Activated naive CD8-positive, alpha-beta T cell treated with anti-CD3 and anti-CD28 coated beads, Interleukin-2, amount 10 ng/mL, durations not matched to agents 7 days and 5 days (primary cell): ENCODE measurements at regions not wholly inside any gene's neighbourhood (a gene's known extent, or its start where the extent isn't known, plus 50 kb on each side); places are given as distances from the start of the nearest gene placed in this dataset.
"Not testable (repeated sequence)": the region's sequence is repeated elsewhere in the genome, so short reads cannot be mapped to it uniquely, and the experiment has no call there.

ENCODE experiments used
- ATAC-seq: fragments of 150-1000 bp; cut with Tn5 transposase; one replicate; pipeline ENCODE4 v1.10.0; 2021; ENCODE audit warnings: low read depth, moderate library complexity
- POLR2A ChIA-PET: fragments of 350-600 bp; sonication (Branson Sonifier 250); formaldehyde crosslinking; loops from one replicate; lab custom pipeline; 2021; ENCODE audit warnings: antibody characterized with exemption; lab: Charles Lee
- DNase-seq: peaks from one replicate; pipeline ENCODE4 v3.0.0; 2021
- H3K27ac Mint-ChIP-seq: one replicate; pipeline ENCODE4 v1.8.0; 2022; ENCODE audit warnings: mild to moderate bottlenecking, mixed read lengths
- H3K27me3 Mint-ChIP-seq: one replicate; pipeline ENCODE4 v1.8.0; 2022; ENCODE audit warnings: mild to moderate bottlenecking, moderate library complexity, mixed read lengths
- H3K36me3 Mint-ChIP-seq: one replicate; pipeline ENCODE4 v1.8.0; 2021; ENCODE audit warnings: mild to moderate bottlenecking, mixed read lengths
- H3K4me1 Mint-ChIP-seq: one replicate; pipeline ENCODE4 v1.8.0; 2021; ENCODE audit warnings: mixed read lengths
- H3K4me3 Mint-ChIP-seq: one replicate; pipeline ENCODE4 v1.8.0; 2022; ENCODE audit warnings: mild to moderate bottlenecking, moderate library complexity, mixed read lengths
- H3K9me3 Mint-ChIP-seq: one replicate; pipeline ENCODE4 v1.8.0; 2021; ENCODE audit warnings: mixed read lengths

DNA sequence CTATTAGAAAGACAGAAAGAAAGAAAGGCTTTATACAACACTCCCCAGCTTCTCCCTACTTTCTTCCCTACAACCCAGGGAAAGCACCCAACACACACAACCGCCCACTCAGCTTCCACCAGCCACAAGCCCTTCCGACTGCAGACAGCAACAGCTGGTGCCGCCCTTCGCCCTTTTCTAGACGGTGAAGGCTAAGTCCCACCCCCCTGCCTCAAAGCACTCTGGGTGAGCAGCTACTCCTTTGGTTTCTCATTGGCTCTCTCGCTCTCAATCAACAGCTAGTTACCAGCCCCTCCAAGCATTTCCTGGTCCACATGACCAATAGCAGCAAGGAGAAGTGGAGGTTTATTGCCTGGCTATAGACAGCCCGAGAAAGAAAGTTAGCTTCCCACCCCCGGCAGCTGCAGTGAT is 230.1 kb upstream of the MOCS1 start:
- ATAC-seq (no peak), DNase-seq (no peak)
- POLR2A ChIA-PET = no interaction called here
- no peak overlapping the region for H3K27ac Mint-ChIP-seq
- no peaks in the 10 kb centered on the region for H3K9me3 Mint-ChIP-seq
- no peak overlapping the region for H3K4me3 Mint-ChIP-seq
- no peaks in the 10 kb centered on the region for H3K4me1 Mint-ChIP-seq
- no peaks in the 10 kb centered on the region for H3K36me3 Mint-ChIP-seq
- H3K27me3 Mint-ChIP-seq = peaks cover 2% of the 10 kb centered on the region

DNA sequence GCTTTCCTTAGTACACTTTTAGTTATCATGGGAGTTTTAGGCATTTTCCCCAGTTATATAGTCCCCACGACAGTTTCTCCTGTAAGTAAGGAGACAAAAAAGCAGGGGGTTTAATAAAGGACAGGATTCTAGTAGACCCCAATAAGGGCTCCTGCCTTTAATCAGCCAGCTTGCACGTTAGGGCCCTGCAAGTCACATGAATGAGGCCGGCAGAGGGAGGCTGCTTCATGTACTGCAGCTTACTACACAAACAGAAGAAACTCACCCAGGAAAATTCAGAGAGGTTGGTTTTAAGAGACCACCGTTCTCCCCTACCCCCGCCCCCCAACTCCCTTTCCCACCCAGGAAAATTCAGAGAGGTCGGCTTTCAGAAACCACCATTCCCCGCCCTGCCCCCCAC is 229.7 kb upstream of the MOCS1 start:
- DNase-seq (no peak), ATAC-seq (no peak)
- no peaks in the 10 kb centered on the region for H3K9me3 Mint-ChIP-seq
- POLR2A ChIA-PET = no interaction called here
- H3K27ac Mint-ChIP-seq = no peak overlapping the region
- H3K4me1 Mint-ChIP-seq = no peaks in the 10 kb centered on the region
- H3K4me3 Mint-ChIP-seq = no peak overlapping the region
- peaks cover 2% of the 10 kb centered on the region for H3K27me3 Mint-ChIP-seq
- H3K36me3 Mint-ChIP-seq = no peaks in the 10 kb centered on the region

DNA sequence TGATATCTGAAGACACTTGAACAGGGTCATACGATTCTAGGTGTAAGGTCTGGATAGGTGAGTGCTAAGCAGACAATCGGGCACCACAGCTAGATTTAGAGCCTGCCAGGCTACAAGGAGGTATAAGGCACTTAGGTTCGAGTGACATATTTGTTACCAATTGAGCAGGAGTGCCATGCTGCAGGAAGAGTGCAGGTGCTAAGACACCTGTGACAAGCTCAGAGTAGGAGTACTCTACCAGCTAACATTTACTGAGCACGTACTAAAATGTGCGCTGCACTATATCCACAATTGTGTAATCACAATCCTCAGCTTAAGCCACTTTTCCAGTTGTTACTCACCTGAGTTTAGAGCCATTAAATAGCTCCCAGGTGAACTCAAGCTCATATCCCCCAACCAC is 227.8 kb upstream of the MOCS1 start:
- no peaks in the 10 kb centered on the region for H3K9me3 Mint-ChIP-seq
- no peak overlapping the region for H3K27ac Mint-ChIP-seq
- no peaks in the 10 kb centered on the region for H3K4me1 Mint-ChIP-seq
- no peaks in the 10 kb centered on the region for H3K36me3 Mint-ChIP-seq
- POLR2A ChIA-PET = no interaction called here
- no peak for DNase-seq
- peaks cover 2% of the 10 kb centered on the region for H3K27me3 Mint-ChIP-seq
- ATAC-seq = no peak
- no peak overlapping the region for H3K4me3 Mint-ChIP-seq

DNA sequence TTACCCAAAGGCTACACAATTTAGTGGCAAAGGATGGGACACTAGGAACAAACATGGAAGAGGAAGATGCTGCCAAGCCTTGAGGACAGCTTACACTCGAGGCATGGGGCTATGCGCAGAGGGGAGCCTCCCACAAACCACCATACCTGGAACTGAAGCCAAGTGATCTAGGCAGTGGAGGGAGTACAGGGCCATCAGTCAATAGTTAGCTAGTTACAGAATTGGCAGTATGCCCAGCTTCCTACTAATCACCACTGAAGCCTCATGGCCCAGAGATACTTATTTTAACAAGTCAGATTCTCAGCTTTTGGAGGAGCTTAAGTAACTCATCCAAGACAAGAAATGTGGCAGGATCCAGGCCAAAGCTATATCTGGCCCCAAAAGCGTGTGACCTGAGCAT is 226.6 kb upstream of the MOCS1 start:
- no peak for DNase-seq
- ATAC-seq = no peak
- Mint-ChIP-seq H3K36me3 (no peaks in the 10 kb centered on the region), H3K4me3 (no peak overlapping the region), H3K4me1 (no peaks in the 10 kb centered on the region), H3K27ac (no peak overlapping the region), H3K27me3 (peaks cover 2% of the 10 kb centered on the region), H3K9me3 (no peaks in the 10 kb centered on the region)
- POLR2A ChIA-PET = no interaction called here

DNA sequence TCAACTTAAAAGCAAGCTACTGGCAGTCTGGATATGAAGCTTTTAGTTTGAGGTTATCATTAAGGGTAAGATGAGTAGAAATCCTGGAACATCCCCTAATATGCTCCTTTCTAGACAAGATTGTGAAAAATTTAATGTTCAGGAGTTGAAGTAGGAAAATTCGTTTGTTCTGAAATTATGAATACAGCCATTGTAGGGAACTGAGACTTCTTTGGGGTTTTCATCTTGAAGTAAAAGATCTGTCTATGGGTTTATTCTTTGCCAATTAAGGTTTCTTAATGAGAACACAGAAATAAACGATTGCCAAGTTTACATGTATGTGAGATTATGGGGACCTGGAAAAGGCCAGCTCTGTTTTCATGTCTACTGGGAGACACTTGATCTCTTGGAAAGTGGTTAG is 225.6 kb upstream of the MOCS1 start:
- H3K27me3 Mint-ChIP-seq = peaks cover 2% of the 10 kb centered on the region
- DNase-seq (no peak), ATAC-seq (no peak)
- POLR2A ChIA-PET = no interaction called here
- no peak overlapping the region for H3K4me3 Mint-ChIP-seq
- no peaks in the 10 kb centered on the region for H3K9me3 Mint-ChIP-seq
- H3K27ac Mint-ChIP-seq = no peak overlapping the region
- H3K4me1 Mint-ChIP-seq = no peaks in the 10 kb centered on the region
- H3K36me3 Mint-ChIP-seq = no peaks in the 10 kb centered on the region

DNA sequence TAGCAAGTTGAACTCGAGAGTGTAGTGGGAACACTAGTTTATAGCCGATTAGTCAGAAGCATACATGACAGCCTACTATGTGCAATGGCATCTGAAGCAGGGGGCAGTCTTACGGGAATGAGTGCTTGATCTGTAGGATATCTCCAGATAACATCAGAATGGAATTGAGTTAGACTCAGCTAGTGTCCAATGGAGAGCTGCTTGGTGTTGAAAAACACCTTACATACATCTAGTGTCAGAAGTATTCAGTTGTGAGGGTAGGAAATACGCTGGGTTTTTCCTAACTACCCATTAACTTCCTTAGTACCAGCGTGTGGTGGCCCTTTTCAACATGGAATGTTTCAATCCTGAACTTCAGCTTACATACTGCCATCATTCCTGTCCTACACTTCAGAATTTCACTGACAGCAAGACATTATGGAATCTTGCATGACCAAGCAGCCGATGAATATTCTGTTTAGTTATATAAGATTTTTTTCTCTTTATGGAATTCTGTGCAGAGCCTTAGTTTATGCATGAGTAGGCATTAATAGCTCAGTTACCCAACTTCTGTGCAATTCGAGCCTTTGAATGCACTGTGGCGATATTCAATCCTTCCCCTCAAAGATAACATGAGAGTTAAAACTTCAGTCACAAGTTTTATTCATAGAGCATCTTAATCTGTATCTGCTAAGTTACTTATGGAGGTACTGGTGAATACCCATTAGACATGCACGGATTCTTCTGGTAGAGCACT is 218.6 kb upstream of the MOCS1 start:
- Mint-ChIP-seq H3K9me3 (no peaks in the 10 kb centered on the region), H3K27ac (no peak overlapping the region), H3K4me1 (no peaks in the 10 kb centered on the region), H3K27me3 (no peaks in the 10 kb centered on the region), H3K4me3 (no peak overlapping the region), H3K36me3 (no peaks in the 10 kb centered on the region)
- ATAC-seq (no peak), DNase-seq (no peak)
- POLR2A ChIA-PET = no interaction called here

DNA sequence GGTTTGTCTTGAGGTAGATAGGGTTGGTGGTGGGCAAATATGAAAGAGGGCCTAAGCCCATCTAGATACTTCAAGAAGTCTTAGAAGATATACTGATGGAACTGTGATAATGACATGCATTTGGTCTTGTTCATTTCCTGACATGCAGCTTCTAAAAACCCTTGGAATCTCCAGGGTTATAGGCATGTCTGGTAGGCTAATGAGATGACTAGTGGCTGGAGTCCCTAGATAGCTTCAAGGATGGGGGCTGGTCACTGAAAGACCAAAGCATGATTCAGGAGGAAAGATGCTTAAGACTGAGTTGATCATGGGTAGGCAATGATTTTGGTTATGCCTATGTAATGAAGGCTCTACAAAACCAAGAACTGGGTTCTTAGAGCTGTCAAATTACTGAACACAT is 217.9 kb upstream of the MOCS1 start:
- no peak overlapping the region for H3K4me3 Mint-ChIP-seq
- POLR2A ChIA-PET = no interaction called here
- H3K27me3 Mint-ChIP-seq = no peaks in the 10 kb centered on the region
- H3K36me3 Mint-ChIP-seq = no peaks in the 10 kb centered on the region
- no peaks in the 10 kb centered on the region for H3K4me1 Mint-ChIP-seq
- DNase-seq (no peak), ATAC-seq (no peak)
- H3K9me3 Mint-ChIP-seq = no peaks in the 10 kb centered on the region
- H3K27ac Mint-ChIP-seq = no peak overlapping the region

DNA sequence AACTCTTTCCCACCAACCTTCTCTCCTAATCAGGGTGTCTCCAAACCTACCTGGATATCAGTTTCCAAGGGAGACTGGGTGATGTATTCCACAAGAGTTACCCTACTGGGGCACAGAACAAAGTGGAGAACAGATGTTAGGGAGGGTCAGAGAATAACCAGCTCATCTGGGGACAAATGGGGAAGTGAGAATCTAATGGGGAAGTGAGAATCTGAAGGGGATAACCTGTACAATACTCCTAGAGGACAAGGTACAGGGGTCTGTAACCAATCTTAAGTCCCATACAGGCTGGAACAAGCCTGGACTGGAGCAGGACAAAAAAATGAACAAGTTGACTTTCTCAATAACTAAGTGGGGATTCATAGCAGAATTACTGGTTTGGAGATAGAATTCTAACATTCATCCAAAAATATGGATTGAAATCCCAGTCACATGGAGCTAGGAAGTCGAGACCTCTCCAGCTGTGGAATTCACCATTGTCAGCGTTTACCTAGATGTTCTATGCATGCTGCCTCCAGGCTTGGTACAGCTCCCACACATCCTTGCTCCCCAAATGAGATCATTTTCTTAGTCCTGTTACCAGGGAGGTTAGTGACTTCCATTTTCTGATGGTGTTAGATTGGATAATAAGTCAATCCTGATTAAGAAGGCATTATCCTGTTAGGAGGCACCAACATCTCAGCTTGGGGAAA is 214.8 kb upstream of the MOCS1 start:
- no peak overlapping the region for H3K27ac Mint-ChIP-seq
- POLR2A ChIA-PET = no interaction called here
- H3K27me3 Mint-ChIP-seq = no peaks in the 10 kb centered on the region
- ATAC-seq = no peak
- no peaks in the 10 kb centered on the region for H3K36me3 Mint-ChIP-seq
- H3K4me1 Mint-ChIP-seq = no peaks in the 10 kb centered on the region
- H3K4me3 Mint-ChIP-seq = no peak overlapping the region
- no peak for DNase-seq
- no peaks in the 10 kb centered on the region for H3K9me3 Mint-ChIP-seq

DNA sequence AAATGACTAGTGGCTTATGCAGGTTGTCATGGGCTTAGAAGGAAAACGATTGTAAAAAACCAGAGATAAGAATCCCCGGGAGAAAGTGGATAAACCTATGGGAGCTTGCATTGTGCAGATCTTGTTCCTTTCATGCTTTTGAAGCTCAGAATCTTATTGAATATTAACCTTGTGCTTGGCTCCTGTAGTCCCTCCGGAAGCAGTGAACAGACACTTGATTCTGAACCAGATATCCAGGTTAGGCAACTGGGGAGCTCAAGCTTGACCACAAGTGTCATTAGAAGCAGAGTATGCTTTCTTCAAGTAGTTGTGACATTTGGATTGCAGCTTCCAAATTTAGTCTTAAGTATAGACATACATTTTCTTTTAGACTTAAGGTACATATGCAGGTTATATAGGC is 212.6 kb upstream of the MOCS1 start:
- Mint-ChIP-seq H3K9me3 (no peaks in the 10 kb centered on the region), H3K27ac (no peak overlapping the region), H3K4me3 (no peak overlapping the region), H3K4me1 (no peaks in the 10 kb centered on the region), H3K36me3 (no peaks in the 10 kb centered on the region), H3K27me3 (no peaks in the 10 kb centered on the region)
- DNase-seq (no peak), ATAC-seq (no peak)
- POLR2A ChIA-PET = no interaction called here

DNA sequence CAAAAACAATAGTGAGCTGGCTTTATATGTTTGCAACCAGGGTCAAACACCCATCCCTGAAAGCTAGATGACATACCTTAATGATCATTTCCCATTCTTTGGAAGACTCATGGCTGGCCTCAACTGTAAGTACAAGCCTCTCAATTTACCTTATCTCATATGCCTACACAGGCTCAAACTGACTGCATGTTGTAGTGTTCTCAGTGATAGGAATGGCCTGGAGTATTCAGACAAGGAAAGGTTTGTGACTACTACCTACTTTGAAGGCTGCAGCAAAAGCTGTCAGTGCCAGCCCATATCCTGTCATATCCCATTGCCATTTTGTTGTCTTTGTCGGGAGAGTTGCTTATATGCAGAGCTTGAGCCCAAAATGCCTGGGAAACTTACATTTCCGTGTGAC is 205.2 kb upstream of the MOCS1 start:
- DNase-seq (no peak), ATAC-seq (no peak)
- Mint-ChIP-seq H3K9me3 (peaks cover 2% of the 10 kb centered on the region), H3K4me1 (no peaks in the 10 kb centered on the region), H3K27ac (no peak overlapping the region), H3K27me3 (no peaks in the 10 kb centered on the region), H3K4me3 (no peak overlapping the region), H3K36me3 (no peaks in the 10 kb centered on the region)
- POLR2A ChIA-PET = no interaction called here

DNA sequence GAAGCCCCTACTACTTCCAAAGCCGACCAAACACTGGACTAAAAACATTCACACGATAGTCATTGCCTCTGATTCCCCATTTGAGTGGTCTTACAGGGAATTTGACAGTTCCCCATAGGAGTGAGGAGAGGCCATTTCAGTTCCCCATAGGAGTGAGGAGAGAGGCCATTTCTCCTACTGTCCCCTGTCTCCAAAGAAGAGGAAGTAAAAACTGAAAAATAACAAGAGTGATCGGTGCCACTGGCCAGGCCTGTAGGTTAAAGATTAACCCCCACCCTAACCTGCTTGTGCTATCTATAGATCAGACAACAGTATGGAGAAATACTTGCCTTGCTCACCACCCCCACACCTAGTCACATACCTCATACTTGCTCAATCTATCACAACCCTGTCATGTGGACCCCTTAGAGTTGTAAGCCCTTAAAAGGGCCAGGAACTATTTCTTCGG is 204.0 kb upstream of the MOCS1 start:
- POLR2A ChIA-PET = no interaction called here
- DNase-seq (no peak), ATAC-seq (no peak)
- Mint-ChIP-seq H3K27me3 (no peaks in the 10 kb centered on the region), H3K4me1 (no peaks in the 10 kb centered on the region), H3K4me3 (no peak overlapping the region), H3K36me3 (no peaks in the 10 kb centered on the region), H3K27ac (no peak overlapping the region), H3K9me3 (peaks cover 2% of the 10 kb centered on the region)

DNA sequence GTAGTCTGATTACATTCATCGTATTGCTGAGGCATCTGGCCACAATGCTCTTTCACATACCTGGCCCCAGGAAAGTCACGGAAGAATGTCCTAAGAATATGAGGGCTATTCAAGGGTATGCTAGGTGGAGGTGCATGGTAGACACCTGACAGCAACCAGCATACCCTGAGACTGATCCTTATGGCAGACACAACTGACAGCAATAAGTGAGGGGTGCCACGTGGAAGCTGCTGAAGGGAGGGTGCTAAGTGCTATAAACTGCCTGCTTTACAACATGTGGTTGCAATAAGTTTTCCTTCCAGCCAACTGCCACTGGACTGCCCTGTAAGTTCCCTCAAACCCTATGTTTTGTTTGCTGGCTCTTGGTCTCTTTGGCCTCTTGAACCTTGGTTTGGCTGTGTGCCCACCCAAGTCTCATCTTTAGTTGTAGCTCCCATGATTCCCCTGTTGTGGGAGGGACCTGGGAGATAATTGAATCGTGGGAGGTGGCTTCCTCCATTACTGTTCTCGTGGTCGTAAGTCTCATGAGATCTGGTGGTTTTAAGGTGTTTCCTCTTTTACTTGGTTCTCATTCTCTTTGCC is 201.3 kb upstream of the MOCS1 start:
- POLR2A ChIA-PET = no interaction called here
- no peaks in the 10 kb centered on the region for H3K27me3 Mint-ChIP-seq
- no peaks in the 10 kb centered on the region for H3K36me3 Mint-ChIP-seq
- ATAC-seq (no peak), DNase-seq (no peak)
- H3K4me1 Mint-ChIP-seq = no peaks in the 10 kb centered on the region
- H3K27ac Mint-ChIP-seq = no peak overlapping the region
- H3K9me3 Mint-ChIP-seq = peaks cover 2% of the 10 kb centered on the region
- H3K4me3 Mint-ChIP-seq = no peak overlapping the region

DNA sequence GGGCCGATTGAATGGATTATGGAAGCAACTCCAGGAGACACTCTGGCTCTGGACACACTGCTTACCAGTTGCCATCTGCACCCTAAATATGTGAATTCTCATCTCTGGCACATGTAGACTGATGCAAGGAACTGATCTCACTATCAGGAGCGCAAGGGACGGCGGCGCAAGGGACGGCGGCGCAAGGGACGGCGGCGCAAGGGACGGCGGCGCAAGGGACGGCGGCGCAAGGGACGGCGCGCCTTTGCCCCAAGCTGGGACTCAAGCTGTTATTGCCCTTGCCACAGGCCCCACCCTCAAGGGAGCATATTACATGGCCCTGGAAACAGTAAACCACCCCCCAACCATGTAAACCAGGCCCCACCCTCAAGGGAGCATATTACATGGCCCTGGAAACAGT is 199.7 kb upstream of the MOCS1 start:
- POLR2A ChIA-PET, H3K4me3 Mint-ChIP-seq, H3K36me3 Mint-ChIP-seq: not testable (repeated sequence)

DNA sequence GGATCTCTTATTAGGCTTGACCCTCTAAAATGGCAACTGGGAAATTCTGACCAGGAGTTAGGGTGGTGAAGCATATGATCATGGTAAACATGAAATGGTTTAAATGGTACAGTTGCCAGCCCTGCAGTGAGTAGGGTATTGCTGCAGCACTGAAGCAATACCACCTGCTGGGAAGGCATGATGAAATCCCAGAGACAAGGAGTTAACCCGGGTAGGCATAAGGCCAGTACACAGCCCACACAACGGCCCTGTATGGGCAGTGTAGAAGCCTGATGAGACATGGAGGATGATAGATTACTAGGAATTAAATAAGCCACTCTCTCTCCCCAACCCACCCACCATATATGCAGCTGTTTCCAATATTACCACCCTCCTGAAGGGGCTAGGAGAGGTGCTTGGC is 197.4 kb upstream of the MOCS1 start:
- DNase-seq = no peak
- Mint-ChIP-seq H3K27ac (no peak overlapping the region), H3K36me3 (no peaks in the 10 kb centered on the region), H3K9me3 (peaks cover 4% of the 10 kb centered on the region), H3K4me3 (no peak overlapping the region), H3K4me1 (no peaks in the 10 kb centered on the region), H3K27me3 (no peaks in the 10 kb centered on the region)
- POLR2A ChIA-PET = no interaction called here
- no peak for ATAC-seq

More for the DNA sequence above, 199.7 kb upstream of the MOCS1 start:
- not testable (repeated sequence) for H3K27me3 Mint-ChIP-seq, H3K27ac Mint-ChIP-seq, H3K9me3 Mint-ChIP-seq, DNase-seq, H3K4me1 Mint-ChIP-seq, ATAC-seq
